Testis (tissue), 2 donors: ENCODE measurements at regions not wholly inside any gene's neighbourhood (a gene's known extent, or its start where the extent isn't known, plus 50 kb on each side); places are given as distances from the start of the nearest gene placed in this dataset.

Source experiments
- CTCF ChIP-seq, 3 experiments: fragments of 450-650 bp in 2 of 3; fragments of 200-600 bp in 1 of 3; sonication (generic) in 1 of 3; IDR thresholded peaks; one replicate each; pipeline ENCODE4 v1.5.1; 2016 to 2019; ENCODE audit warnings: antibody characterized with exemption in 3 of 3, mild to moderate bottlenecking in 2 of 3, moderate library complexity in 1 of 3
- POLR2A ChIP-seq: fragments of 450-650 bp; IDR thresholded peaks from one replicate; pipeline ENCODE4 v1.6.1; 2017; ENCODE audit warnings: antibody characterized with exemption, mild to moderate bottlenecking, moderate library complexity

- no peak for TF ChIP-seq CTCF (IDR thresholded peaks at IDR 0.05)
- no peak for TF ChIP-seq POLR2A
These were observed 1259.2 kb downstream of the FSCB start for GRCh38 chr14:43247877-43248276.
